NB4 (cell line): ENCODE measurements at regions not wholly inside any gene's neighbourhood (a gene's known extent, or its start where the extent isn't known, plus 50 kb on each side); places are given as distances from the start of the nearest gene placed in this dataset.

ENCODE experiments used
- MYC ChIP-seq: IDR thresholded peaks from 2 replicates; pipeline ENCODE4 v1.6.1; 2011; ENCODE audit warnings: low read depth, low read length
- TF ChIP-seq, protein P1 (sequence below): IDR thresholded peaks from one replicate; pipeline ENCODE4 v1.5.1; 2012; ENCODE audit warnings: low read depth, low read length
- TF ChIP-seq, protein P2 (sequence below): IDR thresholded peaks from 2 replicates; pipeline ENCODE4 v1.6.1; 2011; ENCODE audit warnings: low read depth, low read length

DNA sequence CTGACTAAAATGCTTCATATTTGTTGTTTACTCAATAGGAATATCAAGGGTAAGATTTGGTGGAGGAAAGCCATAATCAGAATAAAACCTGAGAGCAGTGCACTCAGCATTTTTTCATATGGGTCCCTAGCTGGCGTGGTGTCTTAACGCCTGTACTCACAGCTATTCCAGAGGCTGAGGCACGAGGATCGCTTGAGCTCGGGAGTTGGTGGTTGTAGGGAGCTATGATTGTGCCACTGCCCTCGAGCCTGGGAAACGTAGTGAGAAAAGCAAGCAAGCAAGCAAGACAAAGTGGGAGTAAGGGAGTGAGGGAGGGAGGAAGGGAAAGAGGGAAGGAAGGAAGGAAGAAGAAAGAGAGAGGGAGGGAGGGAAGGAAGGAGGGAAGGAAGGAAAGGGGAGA is 242.5 kb downstream of the OR4C45 start:
- no peak for TF ChIP-seq MYC
- TF ChIP-seq, protein P1, sequence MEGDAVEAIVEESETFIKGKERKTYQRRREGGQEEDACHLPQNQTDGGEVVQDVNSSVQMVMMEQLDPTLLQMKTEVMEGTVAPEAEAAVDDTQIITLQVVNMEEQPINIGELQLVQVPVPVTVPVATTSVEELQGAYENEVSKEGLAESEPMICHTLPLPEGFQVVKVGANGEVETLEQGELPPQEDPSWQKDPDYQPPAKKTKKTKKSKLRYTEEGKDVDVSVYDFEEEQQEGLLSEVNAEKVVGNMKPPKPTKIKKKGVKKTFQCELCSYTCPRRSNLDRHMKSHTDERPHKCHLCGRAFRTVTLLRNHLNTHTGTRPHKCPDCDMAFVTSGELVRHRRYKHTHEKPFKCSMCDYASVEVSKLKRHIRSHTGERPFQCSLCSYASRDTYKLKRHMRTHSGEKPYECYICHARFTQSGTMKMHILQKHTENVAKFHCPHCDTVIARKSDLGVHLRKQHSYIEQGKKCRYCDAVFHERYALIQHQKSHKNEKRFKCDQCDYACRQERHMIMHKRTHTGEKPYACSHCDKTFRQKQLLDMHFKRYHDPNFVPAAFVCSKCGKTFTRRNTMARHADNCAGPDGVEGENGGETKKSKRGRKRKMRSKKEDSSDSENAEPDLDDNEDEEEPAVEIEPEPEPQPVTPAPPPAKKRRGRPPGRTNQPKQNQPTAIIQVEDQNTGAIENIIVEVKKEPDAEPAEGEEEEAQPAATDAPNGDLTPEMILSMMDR: no peak
- TF ChIP-seq, protein P2, sequence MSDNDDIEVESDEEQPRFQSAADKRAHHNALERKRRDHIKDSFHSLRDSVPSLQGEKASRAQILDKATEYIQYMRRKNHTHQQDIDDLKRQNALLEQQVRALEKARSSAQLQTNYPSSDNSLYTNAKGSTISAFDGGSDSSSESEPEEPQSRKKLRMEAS: no peak
